Gastroesophageal sphincter (tissue), 3 donors: ENCODE measurements at regions not wholly inside any gene's neighbourhood (a gene's known extent, or its start where the extent isn't known, plus 50 kb on each side); places are given as distances from the start of the nearest gene placed in this dataset.

Experiments used
- CTCF ChIP-seq, 4 experiments: fragments of 200-600 bp in 2 of 4; fragments of 450-650 bp in 2 of 4; sonication (generic) in 1 of 4; IDR thresholded peaks; one replicate each; pipeline ENCODE4 v1.5.1; 2017 to 2019; ENCODE audit warnings: antibody characterized with exemption in 4 of 4, mild to moderate bottlenecking in 2 of 4, moderate library complexity in 2 of 4
- EP300 ChIP-seq: sonication (generic); formaldehyde crosslinking; IDR thresholded peaks from one replicate; pipeline ENCODE4 v1.6.1; 2017; ENCODE audit warnings: antibody characterized with exemption, mild to moderate bottlenecking
- POLR2AphosphoS5 ChIP-seq: sonication (generic); formaldehyde crosslinking; IDR thresholded peaks from one replicate; pipeline ENCODE4 v1.6.1; 2017; ENCODE audit warnings: antibody characterized with exemption

GRCh38 chr1:212218065-212218464 lies 67.1 kb upstream of the PPP2R5A start:
- TF ChIP-seq CTCF (IDR thresholded peaks at IDR 0.05) (no peak), EP300 (no peak), POLR2AphosphoS5 (no peak)
